Anterior cingulate cortex (tissue), 58 donors: ENCODE measurements at regions not wholly inside any gene's neighbourhood (a gene's known extent, or its start where the extent isn't known, plus 50 kb on each side); places are given as distances from the start of the nearest gene placed in this dataset.

ENCODE experiments used
- DNase-seq, 58 donors: peaks; one replicate each; lab custom pipeline; 2025; lab: John Stamatoyannopoulos, UW

- no peak for DNase-seq
These were observed 251.2 kb downstream of the PLK2 start for GRCh38 chr5:58208674-58209073.

DNA sequence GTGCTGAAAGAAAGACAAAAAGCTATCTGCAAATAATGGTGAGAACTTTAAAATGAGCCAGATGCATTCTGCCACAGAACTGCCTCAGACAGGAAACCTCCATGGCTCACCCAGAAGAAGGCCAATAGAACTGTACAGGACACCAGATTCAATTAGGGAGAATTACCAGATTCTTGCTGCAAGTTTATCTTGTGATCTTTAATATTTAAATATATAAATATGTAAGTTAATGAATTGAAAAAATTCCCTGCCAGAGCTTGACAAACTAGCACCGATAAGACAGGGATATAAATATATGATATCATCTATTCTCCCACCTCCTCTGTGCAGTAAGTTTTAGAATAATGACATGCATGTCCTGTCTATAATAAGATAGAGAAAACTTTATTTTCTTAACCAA is 252.8 kb downstream of the PLK2 start:
- no peak for DNase-seq

- DNase-seq, result no peak
These were observed 254.9 kb downstream of the PLK2 start for GRCh38 chr5:58204966-58205365.

- no peak for DNase-seq
These were observed 256.9 kb downstream of the PLK2 start for GRCh38 chr5:58202941-58203444.

DNA sequence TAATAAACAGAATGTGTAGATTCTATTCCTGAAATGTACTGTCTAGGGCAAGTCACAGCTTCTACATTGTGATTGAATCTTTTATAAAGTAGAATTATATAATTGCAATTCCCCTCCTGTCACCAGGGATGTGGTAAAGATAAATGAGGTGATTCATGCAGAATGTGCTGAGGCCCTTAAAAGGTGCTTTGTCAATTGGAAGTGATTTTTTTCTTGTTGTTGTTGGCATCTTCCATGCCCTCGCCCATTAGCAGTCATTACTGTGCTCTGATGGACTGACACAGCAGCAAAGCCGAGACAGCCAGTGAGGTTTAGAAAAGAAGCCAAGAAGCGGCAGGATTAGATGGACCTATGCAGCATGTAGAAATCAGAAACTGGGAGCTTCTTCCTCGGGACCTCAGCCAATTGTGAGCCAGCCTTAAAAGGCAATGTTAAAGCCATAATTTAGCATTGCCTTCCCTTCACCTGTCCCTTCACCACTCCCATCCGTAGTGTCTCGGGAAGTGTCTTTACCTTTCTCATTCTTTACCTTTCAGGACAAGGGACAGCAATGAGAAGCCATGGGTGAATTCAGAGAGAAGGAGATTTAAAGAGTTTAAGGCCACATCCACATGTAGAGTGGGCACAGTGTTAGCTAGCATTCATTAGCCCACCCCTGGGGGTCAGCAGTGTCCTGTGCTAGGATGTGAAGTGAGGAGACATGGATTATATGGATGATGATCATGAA is 257.8 kb downstream of the PLK2 start:
- no peak for DNase-seq

DNA sequence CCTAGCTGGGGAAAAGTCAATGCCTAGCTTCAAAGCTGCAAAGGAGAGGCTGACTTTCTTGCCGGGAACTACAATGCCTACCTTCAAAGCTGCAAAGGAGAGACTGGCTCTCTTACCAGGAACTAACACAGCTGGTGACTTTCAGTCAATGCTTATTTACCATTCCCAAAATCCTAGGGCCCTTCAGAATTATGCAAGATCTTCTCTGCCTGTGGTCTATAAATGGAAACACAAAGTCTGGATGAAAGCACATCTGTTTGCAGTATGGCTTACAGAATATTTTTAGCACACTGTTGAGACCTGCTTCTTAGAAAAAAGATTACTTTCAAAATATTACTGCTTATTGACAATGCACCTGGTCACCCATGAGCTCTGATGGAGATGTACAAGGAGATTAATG is 259.4 kb downstream of the PLK2 start:
- DNase-seq, result no peak

DNA sequence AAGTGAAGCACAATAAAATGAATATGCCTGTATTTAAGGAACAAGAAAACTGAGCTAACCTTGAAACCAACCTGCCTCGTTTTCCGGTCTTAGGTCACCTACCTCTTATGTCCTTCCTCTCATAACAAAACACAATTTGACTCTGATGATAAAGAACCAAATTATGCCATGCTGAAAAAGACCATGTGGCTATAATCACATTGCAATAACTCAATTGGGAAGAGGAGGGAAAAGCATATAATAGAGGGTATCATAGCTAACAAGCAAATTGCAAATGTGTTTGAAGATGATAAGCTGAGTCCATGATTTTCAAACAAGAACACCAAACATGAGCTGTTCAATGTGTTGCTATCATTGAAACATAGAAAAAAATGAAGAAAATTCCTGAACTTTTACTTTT is 260.8 kb downstream of the PLK2 start:
- no peak for DNase-seq

GRCh38 chr5:58198330-58198729 is 261.6 kb downstream of the PLK2 start:
- DNase-seq, result no peak

DNA sequence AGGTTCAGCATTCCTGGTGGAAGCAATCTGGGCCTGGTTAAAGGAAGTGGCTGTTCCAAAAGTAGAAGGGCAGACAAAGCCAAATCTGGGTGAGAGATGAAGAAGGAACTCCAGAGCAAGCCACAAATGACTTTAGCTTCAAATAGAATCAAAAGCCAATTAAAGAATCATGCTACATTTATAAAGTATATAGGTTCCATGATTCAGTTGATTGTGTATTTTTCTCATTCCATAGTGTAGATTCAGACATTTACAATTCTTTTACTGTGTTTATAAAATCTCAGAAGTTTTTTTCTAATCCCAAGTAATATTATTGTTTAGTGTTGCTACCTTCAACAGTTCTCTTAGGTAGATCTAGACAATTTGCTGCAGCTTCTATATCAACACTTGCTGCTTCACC is 262.0 kb downstream of the PLK2 start:
- no peak for DNase-seq

- DNase-seq, result no peak
These were observed 268.4 kb downstream of the PLK2 start for GRCh38 chr5:58191443-58191842.

DNA sequence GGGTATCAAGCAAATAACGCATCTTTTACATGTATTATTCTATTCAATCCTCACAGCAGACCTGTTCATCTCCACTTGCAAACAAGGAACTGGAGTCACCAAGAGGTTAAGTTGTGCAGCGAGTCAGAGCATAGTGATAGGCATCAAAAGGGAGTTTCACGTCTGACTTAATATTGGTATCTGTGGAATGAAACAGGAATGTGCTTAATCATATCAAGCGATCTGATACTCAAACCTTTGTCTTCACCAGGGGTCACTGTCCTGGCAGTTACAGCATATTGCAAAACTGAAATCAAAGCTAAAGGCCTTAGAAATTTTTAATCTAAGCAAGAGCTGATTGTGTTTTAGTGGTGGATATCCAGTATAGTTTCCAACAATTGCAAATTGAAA is 271.6 kb downstream of the PLK2 start:
- DNase-seq, result no peak

- no peak for DNase-seq
These were observed 272.2 kb downstream of the PLK2 start for GRCh38 chr5:58187432-58188261.

DNA sequence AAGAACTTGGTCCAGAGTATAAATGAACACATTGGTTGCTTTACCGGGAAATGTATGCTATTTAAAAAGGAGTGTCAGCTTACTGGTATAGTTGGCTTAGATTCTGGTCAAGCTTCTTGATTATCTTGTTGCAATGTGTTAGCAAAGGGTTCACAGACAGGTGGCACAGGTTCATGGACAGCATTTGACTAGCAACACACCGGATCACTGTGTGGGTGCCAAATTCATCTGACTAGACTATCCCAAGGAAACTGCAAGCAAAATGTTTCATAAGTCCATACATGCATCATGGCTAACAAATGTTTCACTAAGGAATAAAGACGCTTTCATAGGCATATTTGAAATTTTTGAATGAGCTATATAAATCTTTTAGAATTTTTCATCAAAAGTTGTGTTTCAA is 274.1 kb downstream of the PLK2 start:
- no peak for DNase-seq

DNA sequence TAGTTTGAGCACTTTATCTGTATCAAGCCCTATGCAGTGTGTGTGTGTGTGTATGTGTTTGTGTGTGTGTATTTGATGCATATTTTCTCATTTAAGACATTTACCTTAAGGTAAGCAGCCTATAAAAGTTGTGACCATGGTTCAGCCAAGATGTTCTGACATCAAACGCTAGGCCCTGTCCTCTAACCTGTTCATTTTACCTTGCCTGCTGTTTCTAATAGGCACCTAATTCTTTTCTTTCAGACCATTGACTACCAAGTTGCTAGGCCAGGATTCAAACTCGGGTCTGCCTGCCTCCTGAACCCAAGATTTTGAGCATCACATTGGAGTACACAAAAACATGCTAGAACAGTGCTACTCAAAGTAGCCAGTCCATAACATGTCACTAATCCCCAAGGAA is 274.5 kb downstream of the PLK2 start:
- no peak for DNase-seq

GRCh38 chr5:58184910-58185309 is 275.0 kb downstream of the PLK2 start:
- no peak for DNase-seq

DNA sequence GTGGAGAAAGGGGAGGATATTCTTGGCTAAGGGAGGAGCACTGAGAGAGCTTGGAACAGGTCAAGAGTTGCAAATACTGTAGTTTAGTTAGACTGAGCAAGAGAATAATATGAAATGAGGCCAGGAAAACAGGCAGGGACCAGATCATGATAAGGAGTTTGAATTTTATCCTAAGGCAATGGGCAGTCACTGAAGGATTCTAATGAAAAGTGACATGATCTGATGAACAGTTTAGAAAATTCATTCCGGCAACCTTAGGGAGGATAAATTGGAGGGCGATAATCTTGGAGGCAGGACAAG is 276.1 kb downstream of the PLK2 start:
- no peak for DNase-seq

DNA sequence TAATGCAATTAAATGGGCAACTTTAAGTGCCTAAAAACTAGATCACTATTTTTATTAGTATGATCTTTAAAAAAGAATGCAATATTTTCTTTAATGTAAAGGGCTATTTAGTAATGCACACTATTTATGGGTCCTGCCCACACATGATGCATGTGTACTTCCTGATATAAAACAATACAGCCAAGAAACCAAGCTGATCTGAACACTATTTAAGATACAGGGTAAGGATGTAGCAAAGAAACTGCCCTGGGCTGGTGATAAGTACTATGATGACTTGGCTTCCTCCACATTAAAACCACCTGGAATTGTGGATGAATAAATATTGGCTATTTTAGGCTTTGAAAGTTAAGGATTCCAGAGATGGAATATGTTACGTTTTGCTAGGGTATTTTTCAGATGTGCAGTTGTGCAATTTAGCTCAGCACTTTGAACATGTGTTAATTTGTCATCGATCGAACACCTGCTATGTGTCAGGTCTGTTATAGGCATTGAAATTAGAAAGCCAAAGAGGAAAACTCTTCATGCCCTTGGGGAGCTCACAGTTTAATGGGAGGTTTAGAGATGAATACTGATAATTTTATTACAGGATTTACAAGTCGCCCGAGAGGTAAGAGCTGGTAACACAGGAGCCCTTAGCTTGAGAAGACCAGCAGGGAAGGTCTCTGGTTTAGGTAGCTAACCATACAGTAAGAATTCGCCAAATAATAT is 276.7 kb downstream of the PLK2 start:
- no peak for DNase-seq

DNA sequence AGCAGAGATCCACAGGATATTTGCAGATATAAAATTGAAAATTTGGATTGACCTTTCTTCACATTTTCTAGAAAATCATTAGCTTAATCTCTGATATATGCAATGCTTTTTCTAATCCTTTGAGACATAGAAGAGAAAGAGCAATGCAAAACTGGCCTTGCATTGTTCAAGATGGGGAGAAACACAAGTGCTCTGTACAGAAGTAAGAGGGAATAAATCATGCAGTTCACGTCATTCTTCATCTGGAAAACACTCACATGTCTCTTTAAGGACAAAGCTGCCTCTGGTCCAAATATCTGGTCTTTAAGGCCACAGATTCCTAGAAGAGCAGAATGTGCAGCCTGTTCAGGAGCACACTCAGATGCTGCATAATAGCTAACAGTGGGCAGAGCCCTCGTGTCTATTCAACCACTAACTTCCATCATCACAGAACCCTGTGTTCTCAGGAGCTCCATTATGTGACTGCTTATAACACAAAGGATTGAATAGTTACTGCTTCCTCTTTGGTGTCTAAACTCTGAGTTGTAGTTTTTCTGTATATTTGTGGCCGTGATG is 277.5 kb downstream of the PLK2 start:
- DNase-seq, result peak in 1 of 58 donors; percentile 10

- DNase-seq, result no peak
These were observed 278.2 kb downstream of the PLK2 start for GRCh38 chr5:58181578-58182286.

DNA sequence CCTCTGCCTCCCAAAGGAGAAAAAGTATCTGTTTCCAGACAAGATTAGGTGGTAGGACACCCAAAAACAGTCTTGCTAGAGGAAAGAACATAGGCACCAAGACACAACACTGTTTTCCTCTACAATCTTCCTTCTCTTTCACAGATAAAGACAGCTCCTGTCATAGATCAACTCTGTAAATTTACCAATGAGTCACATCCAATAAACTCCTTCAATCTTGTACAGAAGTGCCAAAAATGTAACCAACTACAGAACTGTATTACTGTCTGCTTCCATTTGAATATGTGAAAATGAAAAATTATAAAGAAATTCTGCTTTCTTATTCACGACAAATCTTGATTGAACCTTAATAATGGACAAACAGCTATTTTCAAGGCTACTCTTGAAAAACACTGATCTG is 286.9 kb downstream of the PLK2 start:
- DNase-seq, result no peak

DNA sequence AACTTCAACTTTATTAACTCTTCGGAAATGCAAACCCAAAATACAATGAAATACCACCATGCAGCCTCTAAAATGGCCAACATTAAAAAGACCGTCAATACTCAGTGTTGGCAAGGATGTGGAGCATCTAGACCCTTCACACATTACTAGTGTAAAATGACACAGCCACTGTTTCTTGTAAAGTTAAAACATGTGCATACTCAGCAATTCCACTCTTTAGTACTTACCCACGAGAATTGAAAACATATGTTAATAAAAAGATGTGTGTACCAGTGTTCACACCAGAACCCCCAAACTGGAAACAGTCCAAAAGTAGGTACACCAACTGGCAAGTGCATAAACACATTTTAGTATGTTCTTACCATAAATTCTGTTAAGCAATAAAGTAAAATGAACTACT is 294.7 kb downstream of the PLK2 start:
- DNase-seq, result no peak
